GM19395 (cell line): ENCODE measurements at regions not wholly inside any gene's neighbourhood (a gene's known extent, or its start where the extent isn't known, plus 50 kb on each side); places are given as distances from the start of the nearest gene placed in this dataset.

Experiments used
- ATAC-seq: cut with Tn5 transposase; IDR thresholded peaks from one replicate; pipeline ENCODE4 v1.9.1; 2021; ENCODE audit warnings: mild to moderate bottlenecking, moderate library complexity; ENCODE audit not compliant: unreplicated experiment

- no peak for ATAC-seq
Measured at GRCh38 chrX:150163956-150164726, 199.0 kb upstream of the MAMLD1 start.

GRCh38 chrX:150164971-150165600, 198.0 kb upstream of the MAMLD1 start:
- no peak for ATAC-seq

- ATAC-seq, result no peak
Measured at GRCh38 chrX:150165776-150166610, 197.1 kb upstream of the MAMLD1 start.

GRCh38 chrX:150167482-150168324, 195.4 kb upstream of the MAMLD1 start:
- ATAC-seq, result no peak

GRCh38 chrX:150182161-150182560, 181.0 kb upstream of the MAMLD1 start:
- ATAC-seq, result no peak

- no peak for ATAC-seq
Measured at GRCh38 chrX:150184491-150184890, 178.6 kb upstream of the MAMLD1 start.

- no peak for ATAC-seq
Measured at GRCh38 chrX:150185766-150186165, 177.4 kb upstream of the MAMLD1 start.

GRCh38 chrX:150192816-150193215, 170.3 kb upstream of the MAMLD1 start:
- no peak for ATAC-seq

GRCh38 chrX:150196285-150196684, 166.8 kb upstream of the MAMLD1 start:
- no peak for ATAC-seq

GRCh38 chrX:150197388-150197787, 165.7 kb upstream of the MAMLD1 start:
- no peak for ATAC-seq

GRCh38 chrX:150198776-150199175, 164.3 kb upstream of the MAMLD1 start:
- no peak for ATAC-seq

GRCh38 chrX:150199181-150199580, 163.9 kb upstream of the MAMLD1 start:
- ATAC-seq, result no peak

- no peak for ATAC-seq
Measured at GRCh38 chrX:150199803-150200202, 163.3 kb upstream of the MAMLD1 start.

GRCh38 chrX:150200361-150200760, 162.8 kb upstream of the MAMLD1 start:
- ATAC-seq, result no peak

GRCh38 chrX:150200820-150201287, 162.3 kb upstream of the MAMLD1 start:
- ATAC-seq, result peak; percentile 99

- ATAC-seq, result no peak
Measured at GRCh38 chrX:150201391-150201790, 161.7 kb upstream of the MAMLD1 start.

- ATAC-seq, result no peak
Measured at GRCh38 chrX:150201841-150202240, 161.3 kb upstream of the MAMLD1 start.

- ATAC-seq, result no peak
Measured at GRCh38 chrX:150202641-150203247, 160.4 kb upstream of the MAMLD1 start.

GRCh38 chrX:150203248-150203645, 159.9 kb upstream of the MAMLD1 start:
- no peak for ATAC-seq

- no peak for ATAC-seq
Measured at GRCh38 chrX:150205011-150205410, 158.1 kb upstream of the MAMLD1 start.
